LNCAP (cell line): ENCODE measurements at regions not wholly inside any gene's neighbourhood (a gene's known extent, or its start where the extent isn't known, plus 50 kb on each side); places are given as distances from the start of the nearest gene placed in this dataset.

Experiments used
- CTCF ChIP-seq: fragments of 450-650 bp; IDR thresholded peaks from 2 replicates; pipeline ENCODE4 v1.5.1; 2017; ENCODE audit warnings: mild to moderate bottlenecking

GRCh38 chr13:79108914-79109643 is 297.0 kb downstream of the RBM26 start:
- no peak for TF ChIP-seq CTCF

DNA sequence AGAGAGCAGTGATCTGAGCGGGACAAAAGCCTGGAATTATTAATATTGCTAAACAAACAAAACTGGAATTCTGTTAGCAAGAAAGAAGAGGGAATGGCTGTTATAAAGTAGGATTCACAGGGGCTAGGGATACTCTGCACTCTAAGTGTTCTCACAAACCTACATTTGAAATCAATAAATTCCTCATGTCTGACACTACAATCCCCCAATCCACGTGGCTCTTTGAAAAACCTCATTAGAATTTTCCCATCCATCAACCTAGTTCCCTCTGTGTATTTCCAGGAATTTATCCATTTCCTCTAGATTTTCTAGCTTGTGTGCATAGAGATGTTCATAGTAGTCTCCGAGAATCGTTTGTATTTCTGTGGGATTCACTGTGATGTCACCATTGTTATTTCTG is 307.5 kb downstream of the RBM26 start:
- TF ChIP-seq CTCF = no peak

DNA sequence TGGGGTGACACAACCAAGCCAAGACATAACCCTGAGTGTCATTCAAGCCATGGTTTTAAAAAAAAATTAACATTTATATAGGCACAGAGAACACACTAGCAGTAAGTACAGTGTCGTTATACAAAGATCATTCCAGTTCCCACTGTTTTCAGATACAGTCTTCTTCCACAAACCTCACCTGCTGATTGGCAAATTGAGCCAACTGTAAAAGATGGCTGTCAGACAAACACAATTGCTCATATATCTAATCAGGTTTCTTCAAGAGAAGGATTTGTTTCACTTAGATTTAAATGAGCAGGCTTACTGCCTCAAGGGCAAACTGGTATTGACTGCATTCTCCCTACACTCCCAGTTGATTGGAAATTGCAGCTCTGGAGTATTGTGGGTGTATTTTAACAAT is 308.9 kb downstream of the RBM26 start:
- TF ChIP-seq CTCF = no peak

DNA sequence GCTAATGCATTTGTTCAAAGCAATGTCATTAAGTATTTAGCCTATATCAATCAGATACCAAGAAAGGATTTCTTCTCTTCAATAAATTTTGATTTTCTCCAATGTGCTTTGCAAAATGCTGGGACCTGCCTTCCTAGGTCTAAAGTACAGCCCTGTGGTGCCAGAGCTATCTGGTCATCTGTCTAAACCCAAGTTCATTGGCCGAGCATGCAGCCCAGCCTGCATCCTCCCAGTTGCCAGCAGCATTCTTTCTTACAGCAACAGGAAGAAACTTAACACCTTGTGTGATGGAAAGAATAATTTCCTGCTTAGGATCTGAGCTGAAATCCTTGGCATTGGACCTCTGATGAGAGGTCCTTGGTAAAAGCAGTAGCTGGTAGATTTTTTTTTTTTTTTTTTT is 310.0 kb downstream of the RBM26 start:
- no peak for TF ChIP-seq CTCF

DNA sequence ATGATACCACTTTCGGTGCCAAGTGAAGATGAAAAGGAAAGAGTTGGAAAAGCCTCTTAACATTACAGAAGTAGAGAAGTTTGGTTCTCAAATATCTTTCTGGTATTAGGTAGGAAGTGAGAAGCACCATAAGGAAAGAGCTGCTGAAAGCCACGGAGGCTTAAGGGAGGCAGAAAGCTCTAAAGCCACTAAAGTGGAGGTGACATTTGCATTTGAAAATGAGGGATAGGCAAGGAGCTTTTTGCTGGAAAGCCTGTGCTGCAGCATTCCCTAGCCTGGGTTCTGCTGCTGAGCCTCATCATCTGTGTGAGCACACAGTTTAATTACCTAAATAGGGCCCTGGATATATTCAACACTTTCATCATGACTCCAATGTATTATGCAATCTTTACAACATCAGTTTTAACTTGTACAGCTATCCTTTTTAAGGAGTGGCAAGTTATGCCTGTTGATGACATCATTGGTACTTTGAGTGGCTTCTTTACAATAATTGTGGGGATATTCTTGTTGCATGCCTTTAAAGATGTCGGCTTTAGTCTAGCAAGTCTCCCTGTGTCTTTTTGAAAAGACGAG is 315.4 kb downstream of the RBM26 start:
- no peak for TF ChIP-seq CTCF

DNA sequence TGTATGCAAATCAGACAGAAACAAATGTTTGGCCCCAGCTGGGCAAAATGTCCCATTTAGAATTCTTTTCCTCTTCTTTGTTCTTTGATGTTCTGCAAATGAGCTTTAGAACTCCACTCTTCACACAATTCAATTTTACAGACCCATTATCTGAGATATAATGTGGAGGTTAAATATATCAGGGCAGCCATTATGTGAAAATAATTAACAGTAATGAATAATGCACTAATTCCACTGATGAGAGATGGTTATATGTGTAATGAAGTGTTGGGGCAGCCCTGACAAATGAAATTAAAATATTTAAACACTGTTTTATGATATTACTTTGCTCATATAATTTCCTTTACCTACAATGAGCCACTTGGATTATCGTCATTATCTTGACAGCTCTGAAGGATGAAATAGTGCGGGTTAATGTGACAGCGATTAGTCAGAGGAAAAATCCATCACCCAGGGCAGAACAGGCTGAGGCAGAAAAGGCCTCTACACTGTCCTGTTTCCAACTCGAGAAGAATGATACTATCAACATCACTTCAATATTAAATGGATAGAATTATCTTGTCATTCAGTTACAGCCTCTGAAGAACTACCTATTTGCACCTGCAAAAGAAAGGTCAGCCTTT is 321.1 kb downstream of the RBM26 start:
- no peak for TF ChIP-seq CTCF

- no peak for TF ChIP-seq CTCF
These were observed 324.1 kb downstream of the RBM26 start for GRCh38 chr13:79081942-79082341.
